ENCODE measurements at regions not wholly inside any gene's neighbourhood (a gene's known extent, or its start where the extent isn't known, plus 50 kb on each side); places are given as distances from the start of the nearest gene placed in this dataset.
"Not testable (repeated sequence)": the region's sequence is repeated elsewhere in the genome, so short reads cannot be mapped to it uniquely, and the experiment has no call there.

DNA sequence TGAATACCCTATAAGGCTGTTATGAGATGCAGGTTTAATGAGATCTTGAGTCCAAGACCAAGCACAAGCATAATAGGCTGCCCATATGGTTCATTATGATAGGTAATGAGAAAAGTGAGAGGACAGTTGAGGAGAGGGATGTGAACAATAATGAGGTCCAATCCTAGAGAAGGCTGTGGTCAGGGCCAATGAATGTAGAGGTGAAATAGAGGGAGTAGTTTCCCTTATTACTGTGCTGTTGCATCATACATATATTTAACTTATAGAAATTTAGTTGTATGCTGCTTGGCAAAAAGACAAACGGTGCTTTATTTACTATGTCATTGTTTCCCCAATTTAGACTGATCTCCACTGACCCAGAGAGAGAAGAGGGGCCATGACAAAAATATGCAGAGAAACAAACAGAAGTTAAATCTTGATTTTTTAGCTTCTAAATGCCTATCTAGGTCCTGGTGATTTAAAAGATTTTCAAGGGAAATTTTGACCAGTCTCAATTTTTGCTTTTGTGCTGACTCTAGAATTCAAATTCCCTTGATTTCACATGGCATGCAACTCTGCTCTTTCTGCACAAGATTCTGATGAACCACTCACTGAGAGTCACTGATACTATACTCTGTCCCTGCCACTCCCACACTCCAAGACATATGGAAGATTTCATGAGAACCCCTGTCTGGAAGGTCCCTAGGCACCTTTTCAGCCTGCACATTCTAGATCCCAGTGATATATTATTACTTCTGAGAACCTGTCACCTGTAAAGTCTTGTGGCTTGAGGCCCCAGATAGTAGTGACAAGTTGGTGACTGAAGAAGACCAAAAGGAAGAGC is 159.7 kb downstream of the VSIG4 start:
- no peak for DNase-seq

- no peak for DNase-seq
Observed at GRCh38 chrX:65878456-65878855, 161.4 kb downstream of the VSIG4 start.

- DNase-seq: no peak
Observed at GRCh38 chrX:65877953-65878352, 161.9 kb downstream of the VSIG4 start.

DNA sequence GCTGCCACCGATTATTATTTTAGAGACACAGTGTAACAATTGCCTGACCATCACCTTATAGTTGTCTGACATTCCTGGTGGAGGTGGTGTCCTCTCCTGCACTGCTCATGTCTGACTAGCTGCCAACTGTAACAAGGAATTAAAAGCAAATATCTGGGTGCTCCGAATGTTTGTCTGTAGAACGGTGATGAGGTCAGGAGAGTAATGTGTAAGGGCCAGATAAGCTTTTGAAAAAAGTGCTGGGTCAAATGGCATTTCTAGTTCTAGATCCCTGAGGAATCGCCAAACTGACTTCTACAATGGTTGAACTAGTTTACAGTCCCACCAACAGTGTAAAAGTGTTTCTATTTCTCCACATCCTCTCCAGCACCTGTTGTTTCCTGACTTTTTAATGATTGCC is 164.3 kb downstream of the VSIG4 start:
- DNase-seq: not testable (repeated sequence)

GRCh38 chrX:65874765-65875164 is 165.1 kb downstream of the VSIG4 start:
- no peak for DNase-seq

- no peak for DNase-seq
Observed at GRCh38 chrX:65874110-65874509, 165.8 kb downstream of the VSIG4 start.

DNA sequence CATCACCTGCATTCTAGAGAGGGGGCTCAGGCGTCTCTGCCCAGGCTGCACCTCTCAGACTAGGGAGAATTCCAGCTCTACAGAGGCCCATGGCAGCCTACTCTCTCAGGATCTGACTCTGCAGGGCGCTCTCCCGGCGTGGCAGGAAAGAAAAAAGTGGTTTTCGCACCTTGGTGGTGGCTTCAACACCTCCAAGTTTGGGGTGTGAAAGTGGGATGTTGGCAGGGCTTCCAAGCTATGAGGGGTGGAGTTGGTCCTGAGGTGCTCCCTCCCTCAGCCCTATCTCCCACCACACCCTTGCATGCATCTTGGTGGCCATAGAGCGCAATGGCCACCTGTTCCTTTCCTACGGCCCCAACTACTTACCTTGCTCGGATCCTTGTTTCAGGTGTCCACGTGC is 166.5 kb downstream of the VSIG4 start:
- DNase-seq: no peak

DNA sequence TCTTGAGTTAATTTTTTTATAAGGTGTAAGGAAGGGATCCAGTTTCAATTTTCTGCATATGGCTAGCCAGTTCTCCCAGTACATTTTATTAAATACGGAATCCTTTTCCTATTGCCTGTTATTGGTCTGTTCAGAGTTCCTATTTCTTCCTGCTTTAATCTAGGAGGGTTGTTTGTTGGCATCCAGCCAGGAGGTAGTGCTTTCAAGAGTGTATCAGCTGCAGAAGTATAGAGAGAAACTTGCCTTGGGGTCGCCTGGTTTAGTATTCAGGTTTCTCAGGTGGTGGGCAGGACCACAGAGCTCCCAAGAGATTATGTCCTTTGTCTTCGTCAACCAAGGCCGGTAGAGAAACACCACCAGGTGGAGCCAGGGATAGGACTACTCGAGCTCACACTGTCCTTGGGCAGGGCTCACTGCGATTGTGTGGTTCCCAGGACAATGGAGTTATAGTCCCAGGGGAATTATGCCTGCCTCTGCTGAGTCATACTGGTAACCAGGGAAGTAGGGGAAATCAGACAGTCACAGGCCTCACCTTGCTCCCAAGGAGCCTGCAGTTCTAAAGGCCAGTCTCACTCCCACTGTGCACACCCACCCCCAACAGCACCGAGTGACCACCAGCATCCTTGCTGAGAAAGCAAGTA is 168.1 kb downstream of the VSIG4 start:
- no peak for DNase-seq

DNA sequence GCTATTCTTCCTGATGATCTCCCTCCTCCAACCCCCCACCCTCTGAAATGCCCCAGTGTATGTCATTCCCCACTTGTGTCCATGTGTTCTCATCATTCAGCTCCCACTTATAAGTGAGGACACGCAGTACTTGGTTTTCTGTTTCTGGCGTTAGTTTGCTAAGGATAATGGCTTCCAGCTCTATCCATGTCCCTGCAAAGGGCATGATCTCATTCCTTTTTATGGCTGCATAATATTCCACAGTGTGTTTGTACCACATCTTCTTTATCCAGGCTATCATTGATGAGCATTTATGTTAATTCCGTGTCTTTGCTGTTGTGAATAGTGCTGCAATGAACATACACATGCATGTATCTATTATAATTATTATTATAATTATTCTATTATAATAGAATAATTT is 169.3 kb downstream of the VSIG4 start:
- DNase-seq: not testable (repeated sequence)

- DNase-seq: no peak
Observed at GRCh38 chrX:65866773-65867172, 173.1 kb downstream of the VSIG4 start.

DNA sequence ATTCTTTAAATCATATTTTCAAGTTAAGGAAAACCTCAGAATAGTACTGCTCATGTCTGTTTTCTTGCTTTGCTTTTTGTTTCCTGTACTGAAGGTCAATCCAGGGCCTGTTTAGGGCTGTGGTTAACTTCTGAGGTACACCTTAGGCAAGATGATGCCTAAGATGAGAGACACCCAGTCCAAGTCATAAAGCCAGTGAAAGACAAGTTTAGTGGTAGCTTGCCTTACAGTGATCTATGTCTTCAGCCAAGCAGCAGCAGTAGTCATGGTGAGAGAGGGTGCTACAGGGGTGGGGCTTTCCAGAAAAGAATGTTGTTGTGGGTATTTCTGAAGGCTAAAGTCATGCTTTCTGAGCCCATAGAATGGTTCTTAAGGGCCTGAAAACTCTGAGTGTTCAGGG is 173.7 kb downstream of the VSIG4 start:
- DNase-seq: no peak

GRCh38 chrX:65862638-65863037 is 177.2 kb downstream of the VSIG4 start:
- no peak for DNase-seq

- no peak for DNase-seq
Observed at GRCh38 chrX:65859299-65859698, 180.6 kb downstream of the VSIG4 start.

DNA sequence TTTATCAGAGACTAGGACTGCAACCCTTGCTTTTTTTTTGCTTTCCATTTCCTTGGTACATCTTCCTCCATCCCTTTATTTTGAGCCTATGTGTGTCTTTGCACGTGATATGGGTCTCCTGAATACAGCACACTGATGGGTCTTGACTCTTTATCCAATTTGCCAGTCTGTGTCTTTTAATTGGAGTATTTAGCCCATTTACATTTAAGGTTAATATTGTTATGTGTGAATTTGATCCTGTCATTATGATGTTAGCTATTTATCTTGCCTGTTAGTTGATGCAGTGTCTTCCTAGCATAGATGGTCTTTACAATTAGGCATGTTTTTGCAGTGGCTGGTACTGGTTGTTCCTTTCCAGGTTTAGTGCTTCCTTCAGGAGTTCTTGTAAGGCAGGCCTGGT is 185.4 kb downstream of the VSIG4 start:
- not testable (repeated sequence) for DNase-seq

- not testable (repeated sequence) for DNase-seq
Observed at GRCh38 chrX:65851306-65851705, 183.9 kb downstream of the MSN start.

- DNase-seq: not testable (repeated sequence)
Observed at GRCh38 chrX:65850821-65851220, 183.4 kb downstream of the MSN start.

DNA sequence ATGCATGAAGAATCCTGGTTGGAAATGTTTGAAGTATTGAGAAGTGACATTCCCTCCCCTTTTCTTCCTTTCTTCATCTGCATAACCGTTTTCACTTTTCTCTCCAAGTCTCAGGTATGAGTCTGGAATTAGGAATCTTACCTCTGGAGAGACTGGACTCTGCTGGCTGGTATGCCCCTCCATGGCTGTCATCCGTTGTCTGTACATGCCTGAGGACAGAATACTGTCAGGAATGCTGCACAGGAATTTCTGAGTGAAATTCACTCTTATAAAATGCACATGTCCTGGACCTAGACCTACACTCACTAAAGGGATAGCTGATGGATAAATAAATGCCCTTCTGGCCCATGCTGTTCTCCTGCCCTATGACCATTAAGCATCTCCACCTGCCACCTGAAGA is 179.5 kb downstream of the MSN start:
- DNase-seq: no peak

GRCh38 chrX:65841263-65841662 is 173.8 kb downstream of the MSN start:
- DNase-seq: no peak

GRCh38 chrX:65838674-65839073 is 171.2 kb downstream of the MSN start:
- no peak for DNase-seq

DNA sequence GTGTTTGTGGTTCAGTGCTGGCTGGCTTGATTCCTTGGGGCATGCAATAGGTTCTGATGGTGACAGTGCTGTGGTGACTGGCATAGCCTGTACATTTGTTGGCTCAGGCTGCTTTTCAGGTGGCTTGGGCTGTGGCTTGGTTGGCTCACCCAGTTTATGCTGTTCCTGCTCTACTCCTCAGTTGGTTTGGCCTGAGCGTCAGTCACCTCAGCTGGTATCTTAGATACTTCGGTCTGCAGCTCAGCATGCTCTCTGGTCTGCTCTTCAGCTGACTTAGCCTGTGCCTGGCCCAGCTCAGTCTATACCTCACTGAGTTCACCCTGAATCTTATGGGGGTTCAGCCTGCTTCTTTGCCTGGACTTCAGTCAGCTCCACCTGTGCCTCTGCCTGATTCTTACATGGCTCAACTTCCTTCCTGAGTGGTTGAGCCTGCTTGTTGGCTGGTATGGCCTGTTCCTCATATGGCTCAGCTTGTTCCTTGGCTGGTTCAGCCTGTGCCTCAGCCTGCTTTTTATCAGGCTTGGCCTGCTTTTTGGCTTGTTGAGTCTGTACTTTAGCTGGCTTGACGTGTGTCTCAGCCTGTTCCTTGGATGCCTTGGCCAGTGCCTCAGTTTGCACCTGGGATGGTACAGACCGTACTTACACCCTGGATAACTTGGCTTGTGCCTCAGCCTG is 170.6 kb downstream of the MSN start:
- DNase-seq: no peak

DNA sequence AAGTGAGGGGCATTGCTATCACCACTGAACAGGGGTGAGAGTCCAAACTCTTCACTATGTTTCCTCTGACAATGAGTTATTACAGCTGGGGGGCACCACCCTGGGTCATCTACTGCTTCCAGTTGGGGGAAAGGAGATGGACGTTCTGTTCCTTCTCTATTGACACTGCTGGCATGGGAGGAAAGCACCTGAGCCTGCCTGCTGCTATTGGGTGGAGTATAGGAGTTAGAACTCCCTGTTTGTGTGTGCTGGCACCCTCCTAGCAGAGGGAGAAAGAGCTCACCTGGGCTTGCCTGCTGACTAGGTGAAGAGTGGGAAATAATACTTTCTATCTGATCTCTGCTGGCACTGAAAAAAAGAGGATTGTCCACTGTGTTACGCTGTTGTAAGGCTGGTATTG is 163.8 kb downstream of the MSN start:
- no peak for DNase-seq

- no peak for DNase-seq
Observed at GRCh38 chrX:65828599-65828998, 161.1 kb downstream of the MSN start.

DNA sequence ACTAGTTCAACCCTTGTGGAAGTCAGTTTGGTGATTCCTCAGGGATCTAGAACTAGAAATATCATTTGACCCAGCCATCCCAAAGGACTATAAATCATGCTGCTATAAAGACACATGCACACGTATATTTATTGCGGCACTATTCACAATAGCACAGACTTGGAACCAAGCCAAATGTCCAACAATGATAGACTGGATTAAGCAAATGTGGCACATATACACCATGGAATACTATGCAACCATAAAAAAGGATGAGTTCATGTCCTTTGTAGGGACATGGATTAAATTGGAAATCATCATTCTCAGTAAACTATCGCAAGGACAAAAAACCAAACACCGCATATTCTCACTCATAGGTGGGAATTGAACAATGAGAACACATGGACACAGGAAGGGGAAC is 157.8 kb downstream of the MSN start:
- DNase-seq: not testable (repeated sequence)
